Stimulated activated CD8-positive, alpha-beta memory T cell treated with anti-CD3 and anti-CD28 coated beads, Interleukin-15, amount 100 ng/mL, for 24 hours (primary cell): ENCODE measurements at regions not wholly inside any gene's neighbourhood (a gene's known extent, or its start where the extent isn't known, plus 50 kb on each side); places are given as distances from the start of the nearest gene placed in this dataset.
"Not testable (repeated sequence)": the region's sequence is repeated elsewhere in the genome, so short reads cannot be mapped to it uniquely, and the experiment has no call there.

Experiments
- DNase-seq: peaks from one replicate; pipeline ENCODE4 v3.0.0-alpha.2; 2020; ENCODE audit warnings: low read depth

- no peak for DNase-seq
These were observed 97.9 kb upstream of the MTHFD1L start for GRCh38 chr6:150767571-150768018.

DNA sequence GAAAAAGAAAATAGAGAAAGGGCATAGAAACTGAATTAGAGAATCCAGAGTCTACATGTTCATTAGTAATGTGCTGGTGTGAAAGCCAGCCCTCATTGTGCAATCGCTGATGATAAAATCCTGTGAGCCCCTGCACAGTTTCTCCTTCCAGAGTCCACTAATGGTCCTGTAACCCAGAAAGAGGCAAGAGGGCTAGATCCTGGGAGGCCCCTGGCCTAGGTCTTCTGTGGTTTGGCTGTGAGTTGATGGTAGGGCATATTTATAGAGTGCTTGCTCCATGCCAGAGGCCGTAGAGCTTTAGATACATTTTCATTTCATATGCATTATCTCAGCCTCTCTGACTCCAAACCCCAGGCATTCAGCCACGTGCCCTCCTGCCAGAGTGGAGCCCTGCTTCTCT is 94.9 kb upstream of the MTHFD1L start:
- no peak for DNase-seq

- no peak for DNase-seq
These were observed 91.5 kb upstream of the MTHFD1L start for GRCh38 chr6:150773969-150774368.

- no peak for DNase-seq
These were observed 89.9 kb upstream of the MTHFD1L start for GRCh38 chr6:150775415-150776203.

GRCh38 chr6:150777736-150778135 is 87.8 kb upstream of the MTHFD1L start:
- no peak for DNase-seq

GRCh38 chr6:150783813-150784212 is 81.7 kb upstream of the MTHFD1L start:
- no peak for DNase-seq

- no peak for DNase-seq
These were observed 78.1 kb upstream of the MTHFD1L start for GRCh38 chr6:150787429-150787828.

DNA sequence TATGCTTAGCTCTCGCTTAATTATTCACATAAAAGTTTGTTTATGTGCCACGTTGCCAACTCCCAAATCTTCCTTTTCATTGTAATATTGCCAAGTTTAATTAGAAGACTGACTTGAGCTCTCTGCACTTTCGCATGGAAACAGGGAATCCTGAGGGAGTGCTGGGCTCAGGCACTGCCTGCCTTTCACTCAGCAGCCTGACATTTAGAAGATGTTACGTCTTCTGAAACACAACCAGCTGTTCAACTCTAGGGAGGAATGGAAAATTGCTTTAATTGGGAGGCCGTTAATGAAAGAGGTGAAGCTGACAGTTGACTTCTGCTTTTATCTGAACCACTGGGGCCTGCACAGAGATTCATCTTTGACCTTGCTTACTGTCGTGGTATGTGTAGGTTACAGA is 77.4 kb upstream of the MTHFD1L start:
- DNase-seq: no peak

- DNase-seq: not testable (repeated sequence)
These were observed 75.6 kb upstream of the MTHFD1L start for GRCh38 chr6:150789906-150790305.

GRCh38 chr6:150791717-150792116 is 73.8 kb upstream of the MTHFD1L start:
- DNase-seq: no peak

- no peak for DNase-seq
These were observed 67.6 kb upstream of the MTHFD1L start for GRCh38 chr6:150797949-150798348.

DNA sequence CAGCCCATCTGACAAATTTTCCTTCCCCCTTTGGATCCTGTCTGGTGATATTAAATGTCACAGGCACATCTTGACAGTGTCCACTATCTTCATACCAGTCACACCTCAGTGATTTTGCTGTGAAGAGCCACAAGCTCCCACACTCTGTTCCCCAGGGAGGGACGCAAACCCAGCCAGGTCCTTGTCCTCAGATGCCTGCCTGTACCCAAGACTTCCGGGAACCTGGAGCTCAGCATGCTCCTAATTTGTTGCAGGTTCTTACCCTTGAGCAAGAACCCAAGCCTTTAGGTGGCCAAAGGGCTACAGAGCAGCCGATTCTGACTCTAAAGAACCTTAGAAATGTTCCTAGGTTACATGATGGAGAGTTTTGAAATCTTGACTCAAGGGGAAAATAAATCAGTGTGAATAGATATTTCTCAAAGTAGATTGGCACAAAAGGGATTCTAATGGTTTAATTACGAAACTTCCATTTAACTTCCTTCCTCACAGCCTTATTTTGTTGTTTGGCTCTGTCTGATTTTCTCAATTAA is 66.2 kb upstream of the MTHFD1L start:
- DNase-seq: no peak

DNA sequence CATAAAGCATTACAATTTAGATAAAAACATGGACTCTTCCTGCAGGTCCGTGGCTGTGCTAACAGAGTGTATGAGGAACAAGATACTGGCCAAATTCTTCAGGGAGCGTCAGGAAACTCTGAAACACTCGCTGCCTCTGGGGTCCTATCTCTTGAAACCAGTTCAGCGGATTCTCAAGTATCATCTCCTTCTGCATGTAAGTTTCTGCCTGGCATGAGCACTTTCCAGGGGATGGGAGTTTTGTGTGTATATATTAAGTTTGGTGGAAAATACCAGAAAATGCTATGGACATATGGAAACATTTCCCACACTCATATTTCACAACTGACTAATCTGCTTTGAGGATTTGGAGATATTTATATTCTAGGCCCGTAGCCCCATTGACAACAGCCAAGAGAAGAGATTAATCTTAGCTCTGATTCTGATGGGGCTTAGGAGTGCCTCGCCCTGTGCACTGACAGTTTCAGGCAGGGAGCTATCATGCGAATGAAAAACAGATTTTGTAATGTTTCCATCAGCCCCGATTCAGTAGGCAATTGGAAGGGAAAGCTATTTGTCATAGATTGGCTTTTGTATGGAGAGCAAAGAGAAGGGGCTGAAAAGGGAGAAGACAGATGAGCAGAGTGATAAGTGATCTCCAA is 64.7 kb upstream of the MTHFD1L start:
- no peak for DNase-seq

- no peak for DNase-seq
These were observed 58.7 kb upstream of the MTHFD1L start for GRCh38 chr6:150806790-150807189.

DNA sequence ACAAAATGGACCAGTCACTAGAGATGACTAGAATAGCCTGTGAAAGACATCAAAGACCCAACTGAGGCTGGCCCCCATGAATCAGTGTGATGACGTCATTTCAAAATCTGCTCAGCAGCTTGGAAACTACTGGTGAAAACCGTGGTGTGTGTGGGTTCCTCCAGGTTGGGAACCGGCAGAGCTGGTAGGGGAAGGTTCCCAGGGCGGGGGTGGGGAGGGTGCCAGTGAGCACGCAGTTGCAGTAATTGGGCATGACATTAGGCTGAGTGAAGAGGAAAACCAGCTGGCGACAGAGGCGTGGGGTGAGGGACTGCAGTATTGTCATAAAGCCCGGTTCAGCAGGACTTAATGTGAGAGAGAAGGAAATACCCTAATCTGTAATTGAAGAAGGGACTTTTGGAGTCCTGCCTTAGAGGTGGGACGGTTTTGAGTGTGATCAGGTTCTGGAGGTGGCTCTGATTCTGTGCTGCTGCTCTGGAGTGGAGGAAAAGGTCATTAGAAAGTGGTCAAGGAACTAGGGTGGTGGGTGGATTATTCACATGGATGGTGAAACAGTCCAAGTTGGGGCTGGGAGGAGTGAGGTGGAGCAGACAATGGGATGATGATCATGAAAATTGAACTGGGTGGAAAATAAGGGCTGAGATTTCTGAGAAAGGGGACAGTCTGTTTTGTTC is 52.0 kb upstream of the MTHFD1L start:
- DNase-seq: no peak

- no peak for DNase-seq
These were observed 51.5 kb upstream of the MTHFD1L start for GRCh38 chr6:150813993-150814359.
